Breast epithelium (tissue), 3 donors: ENCODE measurements at regions not wholly inside any gene's neighbourhood (a gene's known extent, or its start where the extent isn't known, plus 50 kb on each side); places are given as distances from the start of the nearest gene placed in this dataset.

Experiments
- CTCF ChIP-seq, 3 donors: fragments of 450-650 bp; IDR thresholded peaks; one replicate each; pipeline ENCODE4 v1.5.1; 2016 to 2017; ENCODE audit warnings: antibody characterized with exemption in 3 of 3, mild to moderate bottlenecking in 3 of 3, moderate library complexity in 3 of 3
- POLR2A ChIP-seq: fragments of 450-650 bp; IDR thresholded peaks from one replicate; pipeline ENCODE4 v1.6.1; 2016; ENCODE audit warnings: antibody characterized with exemption, mild to moderate bottlenecking, moderate library complexity

- TF ChIP-seq CTCF (IDR thresholded peaks at IDR 0.05) (no peak), POLR2A (no peak)
Measured at GRCh38 chr18:67292814-67293213, 223.7 kb downstream of the DSEL start.
